H9 (cell line): ENCODE measurements at regions not wholly inside any gene's neighbourhood (a gene's known extent, or its start where the extent isn't known, plus 50 kb on each side); places are given as distances from the start of the nearest gene placed in this dataset.

Source experiments
- DNase-seq: peaks from one replicate; pipeline ENCODE4 v3.0.0-alpha.2; 2017
- H2AFZ ChIP-seq: one replicate; pipeline ENCODE4 v1.6.1; 2013; ENCODE audit warnings: mild to moderate bottlenecking, low read length, control low read depth, moderate library complexity
- H2AK5ac ChIP-seq: 2 replicates; pipeline ENCODE4 v1.6.1; 2013; ENCODE audit warnings: low read length, control low read depth, mixed read lengths; ENCODE audit not compliant: insufficient read length
- H2BK120ac ChIP-seq: one replicate; pipeline ENCODE4 v1.6.1; 2013; ENCODE audit warnings: low read depth, mild to moderate bottlenecking, low read length, control low read depth, inconsistent platforms; ENCODE audit not compliant: poor library complexity, severe bottlenecking
- H2BK12ac ChIP-seq: 2 replicates; pipeline ENCODE4 v1.6.1; 2013; ENCODE audit warnings: low read length, control low read depth, mixed read lengths, low read depth; ENCODE audit not compliant: insufficient read length
- H2BK15ac ChIP-seq: 2 replicates; pipeline ENCODE4 v1.6.1; 2013; ENCODE audit warnings: low read depth, low read length, control low read depth
- H2BK20ac ChIP-seq: one replicate; pipeline ENCODE4 v1.6.1; 2013; ENCODE audit warnings: low read depth, mild to moderate bottlenecking, low read length, control low read depth, inconsistent platforms; ENCODE audit not compliant: poor library complexity, severe bottlenecking
- H2BK5ac ChIP-seq: 2 replicates; pipeline ENCODE4 v1.6.1; 2013; ENCODE audit warnings: low read length, control low read depth, mixed read lengths; ENCODE audit not compliant: insufficient read length
- H3K14ac ChIP-seq: 2 replicates; pipeline ENCODE4 v1.6.1; 2013; ENCODE audit warnings: low read length, control low read depth; ENCODE audit not compliant: insufficient read depth
- H3K18ac ChIP-seq: 2 replicates; pipeline ENCODE4 v1.6.1; 2013; ENCODE audit warnings: low read depth, mild to moderate bottlenecking, mixed read lengths, low read length, control low read depth; ENCODE audit not compliant: insufficient read length
- H3K23ac ChIP-seq: 2 replicates; pipeline ENCODE4 v1.6.1; 2013; ENCODE audit warnings: low read length, control low read depth, mixed read lengths, low read depth; ENCODE audit not compliant: insufficient read length
- H3K23me2 ChIP-seq: 2 replicates; pipeline ENCODE4 v1.6.1; 2013; ENCODE audit warnings: low read depth, mild to moderate bottlenecking, mixed read lengths, low read length, control low read depth; ENCODE audit not compliant: insufficient read length, poor library complexity, severe bottlenecking
- H3K27ac ChIP-seq: 2 replicates; pipeline ENCODE4 v1.5.1; 2013; ENCODE audit warnings: low read length, control low read depth, mixed read lengths, low read depth; ENCODE audit not compliant: insufficient read length
- H3K27me3 ChIP-seq: 2 replicates; pipeline ENCODE4 v1.6.1; 2013; ENCODE audit warnings: low read length, control low read depth, inconsistent platforms; ENCODE audit not compliant: insufficient read depth
- H3K4ac ChIP-seq: 2 replicates; pipeline ENCODE4 v1.6.1; 2013; ENCODE audit warnings: low read depth, mild to moderate bottlenecking, control low read depth, inconsistent platforms, low read length, moderate library complexity
- H3K4me1 ChIP-seq: 2 replicates; pipeline ENCODE4 v1.6.1; 2013; ENCODE audit warnings: low read length, control low read depth, inconsistent platforms; ENCODE audit not compliant: insufficient read depth
- H3K4me2 ChIP-seq: 2 replicates; pipeline ENCODE4 v1.6.1; 2013; ENCODE audit warnings: low read length, control low read depth, mixed read lengths; ENCODE audit not compliant: insufficient read length, insufficient read depth
- H3K56ac ChIP-seq: 2 replicates; pipeline ENCODE4 v1.6.1; 2013; ENCODE audit warnings: low read depth, mild to moderate bottlenecking, mixed read lengths, low read length, control low read depth; ENCODE audit not compliant: insufficient read length
- H3K79me1 ChIP-seq: 2 replicates; pipeline ENCODE4 v1.6.1; 2013; ENCODE audit warnings: low read depth, mild to moderate bottlenecking, moderate library complexity, low read length, control low read depth, inconsistent platforms; ENCODE audit not compliant: insufficient read depth, poor library complexity, severe bottlenecking
- H3K79me2 ChIP-seq: 2 replicates; pipeline ENCODE4 v1.6.1; 2013; ENCODE audit warnings: low read length, control low read depth, inconsistent platforms; ENCODE audit not compliant: insufficient read depth
- H3K9ac ChIP-seq: 2 replicates; pipeline ENCODE4 v1.6.1; 2013; ENCODE audit warnings: low read length, control low read depth, mixed read lengths; ENCODE audit not compliant: insufficient read length; ENCODE audit errors: extremely low read depth
- H3K9me3 ChIP-seq: one replicate; pipeline ENCODE4 v1.6.1; 2013; ENCODE audit warnings: low read depth, low read length, inconsistent platforms; ENCODE audit not compliant: control insufficient read depth
- H3T11ph ChIP-seq: one replicate; pipeline ENCODE4 v1.6.1; 2013; ENCODE audit warnings: mild to moderate bottlenecking, low read length, control low read depth, inconsistent platforms
- H4K20me1 ChIP-seq: one replicate; pipeline ENCODE4 v1.6.1; 2013; ENCODE audit not compliant: control insufficient read depth, insufficient read length, insufficient read depth
- H4K5ac ChIP-seq: 2 replicates; pipeline ENCODE4 v1.6.1; 2013; ENCODE audit warnings: low read depth, mild to moderate bottlenecking, mixed read lengths, low read length, control low read depth; ENCODE audit not compliant: insufficient read length
- H4K8ac ChIP-seq: replicated peaks from 2 replicates; pipeline ENCODE4 v1.6.1; 2013; ENCODE audit warnings: low read length, control low read depth, mixed read lengths, low read depth; ENCODE audit not compliant: insufficient read length
- H4K91ac ChIP-seq: 2 replicates; pipeline ENCODE4 v1.6.1; 2013; ENCODE audit warnings: low read depth, mild to moderate bottlenecking, moderate library complexity, mixed read lengths, low read length, control low read depth; ENCODE audit not compliant: insufficient read length
- H3K27ac Mint-ChIP-seq, 3 experiments: 2 replicates in 2 of 3; 3 replicates in 1 of 3; pipeline ENCODE4 v1.8.0; 2020 to 2021; ENCODE audit warnings: mixed read lengths in 3 of 3, mild to moderate bottlenecking in 1 of 3, moderate library complexity in 1 of 3
- H3K27me3 Mint-ChIP-seq: 2 replicates; pipeline ENCODE4 v1.8.0; 2021; ENCODE audit warnings: low read depth, mild to moderate bottlenecking, moderate library complexity, mixed read lengths
- H3K36me3 Mint-ChIP-seq, 3 experiments: 2 replicates in 2 of 3; 3 replicates in 1 of 3; pipeline ENCODE4 v1.8.0; 2020 to 2021; ENCODE audit warnings: low read depth in 3 of 3, mixed read lengths in 3 of 3; ENCODE audit not compliant: insufficient read depth in 1 of 3
- H3K4me1 Mint-ChIP-seq, 2 experiments: 2 replicates each; pipeline ENCODE4 v1.8.0; 2020; ENCODE audit warnings: mixed read lengths in 2 of 2
- H3K4me3 Mint-ChIP-seq, 2 experiments: 2 replicates in 1 of 2; 3 replicates in 1 of 2; pipeline ENCODE4 v1.8.0; 2020 to 2021; ENCODE audit warnings: mild to moderate bottlenecking in 2 of 2, mixed read lengths in 2 of 2, moderate library complexity in 1 of 2
- H3K9me3 Mint-ChIP-seq, 2 experiments: 2 replicates in 1 of 2; 3 replicates in 1 of 2; pipeline ENCODE4 v1.8.0; 2020; ENCODE audit warnings: mild to moderate bottlenecking in 2 of 2, mixed read lengths in 2 of 2, moderate library complexity in 1 of 2
- CTCF ChIP-seq: fragments of 200-600 bp; sonication (generic); conservative IDR thresholded peaks from 3 replicates; pipeline ENCODE4 v1.8.0; 2021; ENCODE audit warnings: antibody characterized with exemption, mild to moderate bottlenecking
- WGBS: extraction: QIAGEN DNeasy Blood & Tissue Kit; methylation state at CpG from one replicate; pipeline ENCODE4 v1.1.7; 2013; ENCODE audit warnings: missing lambda C conversion rate, low lambda C conversion rate, mixed read lengths; ENCODE audit not compliant: insufficient read length; ENCODE audit errors: extremely low coverage; 5-methylcytosine and 5-hydroxymethylcytosine counted together

- no peak overlapping the region for H3K23ac ChIP-seq
- no peak for TF ChIP-seq CTCF
- H3K14ac ChIP-seq: no peak overlapping the region
- Mint-ChIP-seq H3K4me1 (peaks cover 14 to 21% of the 10 kb centered on the region in 2 experiments), H3K4me3 (no peak overlapping the region), H3K36me3 (no peaks in the 10 kb centered on the region), H3K9me3 (no peaks in the 10 kb centered on the region), H3K27ac (no peak overlapping the region; a peak in 1 of 7 replicates), H3K27me3 (peaks cover 5% of the 10 kb centered on the region; the same call in 1 of the 2 replicates)
- WGBS: no CpG with 5 or more reads among the region's 6 CpGs
- no peaks in the 10 kb centered on the region for H3K9me3 ChIP-seq
- H2BK15ac ChIP-seq: no peak overlapping the region
- H3T11ph ChIP-seq: no peak overlapping the region
- H3K23me2 ChIP-seq: no peaks in the 10 kb centered on the region
- no peak overlapping the region for H2AFZ ChIP-seq
- H3K56ac ChIP-seq: no peak overlapping the region
- no peak overlapping the region for H2BK20ac ChIP-seq
- DNase-seq: no peak
- H3K4me2 ChIP-seq: no peak overlapping the region
- no peak overlapping the region for H4K5ac ChIP-seq
- no peaks in the 10 kb centered on the region for H3K79me1 ChIP-seq
- no peak overlapping the region for H3K18ac ChIP-seq
- no peak overlapping the region for H2AK5ac ChIP-seq
- no peak overlapping the region for H4K8ac ChIP-seq
- no peaks in the 10 kb centered on the region for H3K79me2 ChIP-seq
- H3K27me3 ChIP-seq: no peaks in the 10 kb centered on the region
- no peak overlapping the region for H3K9ac ChIP-seq
- H3K27ac ChIP-seq: no peak overlapping the region
- H4K91ac ChIP-seq: no peak overlapping the region
- no peak overlapping the region for H2BK12ac ChIP-seq
- H3K4ac ChIP-seq: no peak overlapping the region
- no peaks in the 10 kb centered on the region; the same call in 1 of the 2 replicates for H3K4me1 ChIP-seq
- no peaks in the 10 kb centered on the region for H4K20me1 ChIP-seq
- H2BK5ac ChIP-seq: no peak overlapping the region
- no peak overlapping the region for H2BK120ac ChIP-seq
Observed at GRCh38 chr18:46313521-46313920, 209.3 kb downstream of the HAUS1 start.
